ENCODE measurements at regions not wholly inside any gene's neighbourhood (a gene's known extent, or its start where the extent isn't known, plus 50 kb on each side); places are given as distances from the start of the nearest gene placed in this dataset.

GRCh38 chr2:24439971-24440340 lies 51.1 kb upstream of the NCOA1 start:
- DNase-seq (ENCODE audit: low spot score) = no peak

GRCh38 chr2:24439280-24439970 lies 51.6 kb upstream of the NCOA1 start:
- DNase-seq (ENCODE audit: low spot score) = no peak

- no peak for DNase-seq (ENCODE audit: low spot score)
These were observed 52.9 kb upstream of the NCOA1 start for GRCh38 chr2:24438106-24438505.

GRCh38 chr2:24435391-24436316 lies 55.4 kb upstream of the NCOA1 start:
- DNase-seq (ENCODE audit: low spot score) = peak; percentile 28

- DNase-seq (ENCODE audit: low spot score) = no peak
These were observed 56.5 kb upstream of the NCOA1 start for GRCh38 chr2:24434541-24434940.

GRCh38 chr2:24432735-24433134 lies 58.3 kb upstream of the NCOA1 start:
- DNase-seq (ENCODE audit: low spot score) = no peak

GRCh38 chr2:24432121-24432520 lies 58.9 kb upstream of the NCOA1 start:
- no peak for DNase-seq (ENCODE audit: low spot score)

- DNase-seq (ENCODE audit: low spot score) = no peak
These were observed 61.6 kb upstream of the NCOA1 start for GRCh38 chr2:24429197-24430074.

GRCh38 chr2:24424387-24424786 lies 64.1 kb upstream of the ITSN2 start:
- DNase-seq (ENCODE audit: low spot score) = no peak

GRCh38 chr2:24423095-24423494 lies 62.8 kb upstream of the ITSN2 start:
- no peak for DNase-seq (ENCODE audit: low spot score)

- DNase-seq (ENCODE audit: low spot score) = peak; percentile 44
These were observed 61.3 kb upstream of the ITSN2 start for GRCh38 chr2:24421668-24422067.

GRCh38 chr2:24420373-24420772 lies 60.0 kb upstream of the ITSN2 start:
- DNase-seq (ENCODE audit: low spot score) = no peak

GRCh38 chr2:24418166-24418841 lies 58.0 kb upstream of the ITSN2 start:
- DNase-seq (ENCODE audit: low spot score) = no peak

- DNase-seq (ENCODE audit: low spot score) = no peak
These were observed 52.5 kb upstream of the ITSN2 start for GRCh38 chr2:24412812-24413211.

- no peak for DNase-seq (ENCODE audit: low spot score)
These were observed 51.3 kb upstream of the ITSN2 start for GRCh38 chr2:24411488-24412151.

GRCh38 chr2:24410976-24411375 lies 50.6 kb upstream of the ITSN2 start:
- no peak for DNase-seq (ENCODE audit: low spot score)

GRCh38 chr2:24409700-24410556 lies 49.6 kb upstream of the ITSN2 start:
- DNase-seq (ENCODE audit: low spot score) = peak; percentile 75
